Gastroesophageal sphincter (tissue), 4 donors: ENCODE measurements at regions not wholly inside any gene's neighbourhood (a gene's known extent, or its start where the extent isn't known, plus 50 kb on each side); places are given as distances from the start of the nearest gene placed in this dataset.

Source experiments
- ATAC-seq: fragments of 150-250 bp; one replicate; pipeline ENCODE4 v1.9.1; 2016; ENCODE audit warnings: mild to moderate bottlenecking, moderate library complexity
- H3K27ac ChIP-seq, 4 donors: fragments of 200-600 bp; sonication (generic) in 3 of 4; 1 replicate in 3 of 4; 2 replicates in 1 of 4; pipeline ENCODE4 v1.5.1; 2016 to 2019
- H3K27me3 ChIP-seq: fragments of 200-600 bp; sonication (generic); one replicate; pipeline ENCODE4 v1.5.1; 2019
- H3K36me3 ChIP-seq, 2 donors: fragments of 200-600 bp; sonication (generic); one replicate each; pipeline ENCODE4 v1.5.1; 2019; ENCODE audit warnings: control low read depth in 1 of 2
- H3K4me1 ChIP-seq, 3 donors: fragments of 200-600 bp; sonication (generic); 1 replicate in 2 of 3; 2 replicates in 1 of 3; pipeline ENCODE4 v1.5.1; 2016 to 2019; ENCODE audit warnings: control low read depth in 2 of 3
- H3K4me3 ChIP-seq, 2 donors: fragments of 200-600 bp; sonication (generic); one replicate each; pipeline ENCODE4 v1.5.1; 2019; ENCODE audit warnings: mild to moderate bottlenecking in 1 of 2, moderate library complexity in 1 of 2
- H3K9me3 ChIP-seq, 3 donors: fragments of 200-600 bp; sonication (generic); one replicate each; pipeline ENCODE4 v1.5.1; 2017 to 2019; ENCODE audit warnings: control low read depth in 2 of 3
- EP300 ChIP-seq: sonication (generic); formaldehyde crosslinking; IDR thresholded peaks from one replicate; pipeline ENCODE4 v1.6.1; 2017; ENCODE audit warnings: antibody characterized with exemption, mild to moderate bottlenecking
- POLR2A ChIP-seq, 2 donors: fragments of 450-650 bp; IDR thresholded peaks; one replicate each; pipeline ENCODE4 v1.6.1; 2017; ENCODE audit warnings: antibody characterized with exemption in 2 of 2, mild to moderate bottlenecking in 2 of 2, moderate library complexity in 1 of 2
- POLR2AphosphoS5 ChIP-seq: sonication (generic); formaldehyde crosslinking; IDR thresholded peaks from one replicate; pipeline ENCODE4 v1.6.1; 2017; ENCODE audit warnings: antibody characterized with exemption
- WGBS, 2 donors: methylation state at CpG; one replicate each; pipeline ENCODE4 v1.1.5; 2018; ENCODE audit warnings: low coverage in 1 of 2; 5-methylcytosine and 5-hydroxymethylcytosine counted together
- TF ChIP-seq, protein P1 (sequence below), 4 experiments: fragments of 200-600 bp in 2 of 4; fragments of 450-650 bp in 2 of 4; sonication (generic) in 1 of 4; IDR thresholded peaks; one replicate each; pipeline ENCODE4 v1.5.1; 2017 to 2019; ENCODE audit warnings: antibody characterized with exemption in 4 of 4, mild to moderate bottlenecking in 2 of 4, moderate library complexity in 2 of 4

DNA sequence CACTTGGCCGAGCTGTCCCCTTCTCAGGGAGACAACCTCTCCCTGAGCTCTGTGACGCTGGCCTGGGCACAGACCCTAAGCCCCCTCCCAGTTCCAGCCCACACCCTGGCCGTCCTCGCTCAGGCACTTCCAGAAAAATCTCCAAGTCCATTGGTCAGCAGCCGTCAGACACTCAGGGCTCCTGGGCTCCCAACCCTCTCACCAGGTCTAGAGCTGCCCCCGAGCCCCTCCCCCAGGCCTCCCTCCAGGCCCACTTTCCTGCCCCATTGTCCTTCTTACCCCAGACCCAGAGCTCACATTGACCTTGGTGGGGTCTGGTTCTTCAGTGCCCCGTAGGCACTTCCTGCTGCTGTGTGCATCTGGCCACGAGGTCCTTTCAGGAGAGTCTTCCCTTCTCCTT, 249.3 kb upstream of the RTL1 start:
- Histone ChIP-seq H3K4me1 (no peaks in the 10 kb centered on the region), H3K4me3 (no peak overlapping the region), H3K9me3 (peaks cover 0 to 9% (median 0%) of the 10 kb centered on the region in 3 donors), H3K27me3 (peaks cover 42% of the 10 kb centered on the region), H3K27ac (no peak overlapping the region), H3K36me3 (no peaks in the 10 kb centered on the region)
- 96% methylated on average over 5 of the region's 8 CpGs; no CpG with 5 or more reads in 1 of the 2 donors for WGBS, 2 donors
- TF ChIP-seq POLR2A (IDR thresholded peaks at IDR 0.05) (no peak), POLR2AphosphoS5 (no peak), EP300 (no peak)
- TF ChIP-seq, protein P1, sequence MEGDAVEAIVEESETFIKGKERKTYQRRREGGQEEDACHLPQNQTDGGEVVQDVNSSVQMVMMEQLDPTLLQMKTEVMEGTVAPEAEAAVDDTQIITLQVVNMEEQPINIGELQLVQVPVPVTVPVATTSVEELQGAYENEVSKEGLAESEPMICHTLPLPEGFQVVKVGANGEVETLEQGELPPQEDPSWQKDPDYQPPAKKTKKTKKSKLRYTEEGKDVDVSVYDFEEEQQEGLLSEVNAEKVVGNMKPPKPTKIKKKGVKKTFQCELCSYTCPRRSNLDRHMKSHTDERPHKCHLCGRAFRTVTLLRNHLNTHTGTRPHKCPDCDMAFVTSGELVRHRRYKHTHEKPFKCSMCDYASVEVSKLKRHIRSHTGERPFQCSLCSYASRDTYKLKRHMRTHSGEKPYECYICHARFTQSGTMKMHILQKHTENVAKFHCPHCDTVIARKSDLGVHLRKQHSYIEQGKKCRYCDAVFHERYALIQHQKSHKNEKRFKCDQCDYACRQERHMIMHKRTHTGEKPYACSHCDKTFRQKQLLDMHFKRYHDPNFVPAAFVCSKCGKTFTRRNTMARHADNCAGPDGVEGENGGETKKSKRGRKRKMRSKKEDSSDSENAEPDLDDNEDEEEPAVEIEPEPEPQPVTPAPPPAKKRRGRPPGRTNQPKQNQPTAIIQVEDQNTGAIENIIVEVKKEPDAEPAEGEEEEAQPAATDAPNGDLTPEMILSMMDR (IDR thresholded peaks at IDR 0.05), result no peak
- no peak for ATAC-seq

GRCh38 chr14:101153691-101154090, 250.2 kb upstream of the RTL1 start:
- no peaks in the 10 kb centered on the region for H3K4me1 ChIP-seq
- peaks cover 42% of the 10 kb centered on the region for H3K27me3 ChIP-seq
- ATAC-seq, result no peak
- no peak overlapping the region for H3K27ac ChIP-seq
- no peaks in the 10 kb centered on the region for H3K36me3 ChIP-seq
- no peak overlapping the region for H3K4me3 ChIP-seq
- TF ChIP-seq EP300 (no peak), POLR2AphosphoS5 (no peak), POLR2A (IDR thresholded peaks at IDR 0.05) (no peak)
- TF ChIP-seq, protein P1 (IDR thresholded peaks at IDR 0.05), result no peak
- H3K9me3 ChIP-seq, result peaks cover 0 to under 1% (median 0%) of the 10 kb centered on the region in 3 donors
- WGBS, 2 donors, result 90 to 92% methylated on average over 1 to 2 of the region's 2 CpGs

DNA sequence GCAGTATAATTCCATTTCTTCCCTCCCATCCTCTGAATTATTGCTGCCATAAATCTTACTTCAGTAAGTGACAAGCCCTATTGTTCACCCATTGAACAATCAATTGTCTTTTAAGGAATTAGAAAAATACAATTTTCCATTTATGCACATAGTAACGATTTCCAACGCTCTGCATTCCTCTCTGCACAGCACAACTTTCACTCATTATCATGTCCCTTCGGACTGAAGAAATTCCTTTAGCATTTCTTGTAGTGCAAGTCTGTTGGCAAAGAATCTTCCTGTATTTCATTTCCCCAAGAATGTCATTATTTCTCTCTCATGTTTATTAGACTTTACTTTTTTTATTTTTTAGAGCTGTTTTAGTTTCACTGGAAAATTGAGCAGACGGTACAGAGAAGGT, 252.1 kb upstream of the RTL1 start:
- H3K4me1 ChIP-seq, result no peaks in the 10 kb centered on the region
- no peak for TF ChIP-seq POLR2A (IDR thresholded peaks at IDR 0.05)
- no peak for TF ChIP-seq POLR2AphosphoS5
- no peak for TF ChIP-seq EP300
- TF ChIP-seq, protein P1 (IDR thresholded peaks at IDR 0.05), result no peak
- H3K27me3 ChIP-seq, result peaks cover 33% of the 10 kb centered on the region
- no peak overlapping the region for H3K27ac ChIP-seq
- no peaks in the 10 kb centered on the region for H3K36me3 ChIP-seq
- no peak overlapping the region for H3K4me3 ChIP-seq
- no peaks in the 10 kb centered on the region for H3K9me3 ChIP-seq
- WGBS, 2 donors, result 49 to 66% methylated on average over 4 of the region's 4 CpGs
- no peak for ATAC-seq

DNA sequence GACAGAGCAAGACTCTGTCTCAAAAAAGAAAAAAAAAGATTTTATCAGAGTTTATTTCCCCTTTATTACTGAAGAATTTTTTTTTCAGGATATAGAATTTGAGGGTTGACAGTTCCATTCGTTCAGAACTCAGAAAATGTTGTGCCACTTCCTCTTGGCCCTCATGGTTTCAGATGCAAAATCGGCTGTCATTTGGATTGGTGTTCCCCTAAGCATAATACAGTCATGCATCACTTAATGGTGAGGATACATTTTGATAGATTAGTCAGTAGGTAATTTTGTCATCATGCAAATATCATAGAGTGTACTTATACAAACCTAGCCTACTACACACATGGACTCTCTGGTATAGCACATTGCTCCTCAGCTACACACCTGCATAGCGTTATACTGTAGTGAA, 263.9 kb upstream of the RTL1 start:
- Histone ChIP-seq H3K4me1 (no peaks in the 10 kb centered on the region), H3K9me3 (peaks cover 0 to 47% (median 0%) of the 10 kb centered on the region in 3 donors), H3K4me3 (no peak overlapping the region), H3K36me3 (no peaks in the 10 kb centered on the region), H3K27ac (no peak overlapping the region), H3K27me3 (no peaks in the 10 kb centered on the region)
- 68 to 71% methylated on average over 3 of the region's 3 CpGs for WGBS, 2 donors
- TF ChIP-seq EP300 (no peak), POLR2AphosphoS5 (no peak), POLR2A (IDR thresholded peaks at IDR 0.05) (no peak)
- TF ChIP-seq, protein P1 (IDR thresholded peaks at IDR 0.05), result no peak
- ATAC-seq, result no peak

- Histone ChIP-seq H3K27ac (no peak overlapping the region), H3K9me3 (peaks cover 0 to 53% (median 0%) of the 10 kb centered on the region in 3 donors), H3K36me3 (no peaks in the 10 kb centered on the region), H3K27me3 (no peaks in the 10 kb centered on the region), H3K4me3 (no peak overlapping the region), H3K4me1 (no peaks in the 10 kb centered on the region)
- no peak for ATAC-seq
- WGBS, 2 donors, result 83% methylated on average over 2 of the region's 8 CpGs; no CpG with 5 or more reads in 1 of the 2 donors
- TF ChIP-seq EP300, result no peak
- no peak for TF ChIP-seq POLR2AphosphoS5
- no peak for TF ChIP-seq POLR2A (IDR thresholded peaks at IDR 0.05)
These were observed 265.7 kb upstream of the RTL1 start for GRCh38 chr14:101169267-101169666.
